ENCODE measurements at regions not wholly inside any gene's neighbourhood (a gene's known extent, or its start where the extent isn't known, plus 50 kb on each side); places are given as distances from the start of the nearest gene placed in this dataset.

- DNase-seq (ENCODE audit: low read depth, low spot score) = no peak
- Histone ChIP-seq H3K79me2 (ENCODE audit: control insufficient read depth, insufficient read depth, low read length) (no peaks in the 10 kb centered on the region), H3K27me3 (ENCODE audit: control insufficient read depth, extremely low read depth, insufficient read depth, low read length) (no peaks in the 10 kb centered on the region), H3K36me3 (ENCODE audit: control insufficient read depth in 2 of 2, extremely low read depth in 1 of 2, insufficient read depth in 2 of 2, low read length in 2 of 2) (no peaks in the 10 kb centered on the region), H3K4me3 (ENCODE audit: control insufficient read depth in 2 of 3, extremely low read depth in 1 of 3, insufficient read depth in 2 of 3, low read depth in 1 of 3, low read length in 3 of 3) (no peak overlapping the region), H3K27ac (ENCODE audit: control insufficient read depth, insufficient read depth, low read length) (no peak overlapping the region), H3K9me3 (ENCODE audit: control insufficient read depth, low read depth, low read length) (no peaks in the 10 kb centered on the region), H3K9me1 (ENCODE audit: control insufficient read depth, extremely low read depth, insufficient read depth, low read length) (no peaks in the 10 kb centered on the region), H3K9ac (ENCODE audit: control insufficient read depth, extremely low read depth, insufficient read depth, low read length) (no peak overlapping the region), H2AFZ (ENCODE audit: control insufficient read depth, low read length) (no peak overlapping the region), H3K4me2 (ENCODE audit: control insufficient read depth, extremely low read depth, insufficient read depth, low read depth, low read length) (no peak overlapping the region), H3K4me1 (ENCODE audit: control insufficient read depth, extremely low read depth, insufficient read depth, low read length) (peaks cover 3% of the 10 kb centered on the region), H4K20me1 (ENCODE audit: control insufficient read depth, extremely low read depth, insufficient read depth, low read length) (no peaks in the 10 kb centered on the region)
- TF ChIP-seq CTCF (optimal IDR thresholded peaks at IDR 0.05 in 1 of 3, IDR thresholded peaks at IDR 0.05 in 1 of 3, conservative IDR thresholded peaks at IDR 0.05 in 1 of 3; ENCODE audit: extremely low read depth in 1 of 3, insufficient read depth in 2 of 3, low read length in 3 of 3) (no peak), EZH2 (IDR thresholded peaks at IDR 0.05; ENCODE audit: low read length) (no peak)
- dilution Hi-C loops (cut with MboI; ENCODE audit: extremely low pct_ligation_motif_present, low sequenced_read_pairs) = no loop called here
- FAIRE-seq = no peak
These were observed 119.9 kb upstream of the MOCS1 start for GRCh38 chr6:40054186-40054585.

- H3K9me1 ChIP-seq (ENCODE audit: control insufficient read depth, extremely low read depth, insufficient read depth, low read length) = no peaks in the 10 kb centered on the region
- no peaks in the 10 kb centered on the region for H3K27me3 ChIP-seq (ENCODE audit: control insufficient read depth, extremely low read depth, insufficient read depth, low read length)
- TF ChIP-seq CTCF (optimal IDR thresholded peaks at IDR 0.05 in 1 of 3, IDR thresholded peaks at IDR 0.05 in 1 of 3, conservative IDR thresholded peaks at IDR 0.05 in 1 of 3; ENCODE audit: extremely low read depth in 1 of 3, insufficient read depth in 2 of 3, low read length in 3 of 3) = no peak
- TF ChIP-seq EZH2 (IDR thresholded peaks at IDR 0.05; ENCODE audit: low read length) = no peak
- H3K4me2 ChIP-seq (ENCODE audit: control insufficient read depth, extremely low read depth, insufficient read depth, low read depth, low read length) = no peak overlapping the region
- H3K9ac ChIP-seq (ENCODE audit: control insufficient read depth, extremely low read depth, insufficient read depth, low read length) = no peak overlapping the region
- no peaks in the 10 kb centered on the region for H3K4me1 ChIP-seq (ENCODE audit: control insufficient read depth, extremely low read depth, insufficient read depth, low read length)
- dilution Hi-C loops (cut with MboI; ENCODE audit: extremely low pct_ligation_motif_present, low sequenced_read_pairs) = no loop called here
- H3K27ac ChIP-seq (ENCODE audit: control insufficient read depth, insufficient read depth, low read length) = no peak overlapping the region
- no peaks in the 10 kb centered on the region for H3K9me3 ChIP-seq (ENCODE audit: control insufficient read depth, low read depth, low read length)
- no peak overlapping the region for H2AFZ ChIP-seq (ENCODE audit: control insufficient read depth, low read length)
- H3K4me3 ChIP-seq (ENCODE audit: control insufficient read depth in 2 of 3, extremely low read depth in 1 of 3, insufficient read depth in 2 of 3, low read depth in 1 of 3, low read length in 3 of 3) = no peak overlapping the region
- DNase-seq (ENCODE audit: low read depth, low spot score) (no peak), FAIRE-seq (no peak)
- no peaks in the 10 kb centered on the region for H3K79me2 ChIP-seq (ENCODE audit: control insufficient read depth, insufficient read depth, low read length)
- H3K36me3 ChIP-seq (ENCODE audit: control insufficient read depth in 2 of 2, extremely low read depth in 1 of 2, insufficient read depth in 2 of 2, low read length in 2 of 2) = no peaks in the 10 kb centered on the region
- H4K20me1 ChIP-seq (ENCODE audit: control insufficient read depth, extremely low read depth, insufficient read depth, low read length) = no peaks in the 10 kb centered on the region
These were observed 114.9 kb upstream of the MOCS1 start for GRCh38 chr6:40049128-40049527.

Data from keratinocyte (primary cell).